ENCODE measurements at regions not wholly inside any gene's neighbourhood (a gene's known extent, or its start where the extent isn't known, plus 50 kb on each side); places are given as distances from the start of the nearest gene placed in this dataset.

DNA sequence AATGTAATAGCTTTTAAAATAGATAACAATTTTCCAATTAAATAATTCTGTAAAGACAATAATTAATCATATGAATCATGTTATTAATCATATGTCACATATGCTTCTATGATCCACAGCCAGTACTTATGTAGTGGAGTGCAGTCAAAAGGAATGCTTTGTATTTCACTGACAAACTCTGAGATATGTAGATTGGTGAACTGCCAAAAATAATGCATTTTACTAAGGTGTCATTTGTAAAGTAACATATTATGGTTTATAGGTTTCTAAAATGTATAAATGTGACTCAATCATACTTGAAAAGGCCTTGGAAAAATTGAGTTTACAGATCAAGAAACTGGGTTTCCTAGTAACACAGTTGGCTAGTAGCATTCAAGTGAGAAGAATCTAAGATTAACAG, 93.8 kb upstream of the KCNH7 start:
- no peaks in the 10 kb centered on the region for H3K9me3 Mint-ChIP-seq (ENCODE audit: unreplicated experiment)
- no peaks in the 10 kb centered on the region for H3K27me3 Mint-ChIP-seq (ENCODE audit: unreplicated experiment)
- H3K4me1 Mint-ChIP-seq (ENCODE audit: unreplicated experiment): no peaks in the 10 kb centered on the region
- H3K36me3 Mint-ChIP-seq (ENCODE audit: low read depth, unreplicated experiment): no peaks in the 10 kb centered on the region
- no peak for TF ChIP-seq CTCF (IDR thresholded peaks at IDR 0.05; ENCODE audit: unreplicated experiment)
- no peak for DNase-seq (ENCODE audit: low spot score)
- no peak overlapping the region for H3K27ac Mint-ChIP-seq (ENCODE audit: unreplicated experiment)
- no peak overlapping the region for H3K4me3 Mint-ChIP-seq (ENCODE audit: unreplicated experiment)

- Mint-ChIP-seq H3K4me3 (ENCODE audit: unreplicated experiment) (no peak overlapping the region), H3K27me3 (ENCODE audit: unreplicated experiment) (no peaks in the 10 kb centered on the region), H3K4me1 (ENCODE audit: unreplicated experiment) (no peaks in the 10 kb centered on the region), H3K27ac (ENCODE audit: unreplicated experiment) (no peak overlapping the region), H3K9me3 (ENCODE audit: unreplicated experiment) (no peaks in the 10 kb centered on the region), H3K36me3 (ENCODE audit: low read depth, unreplicated experiment) (no peaks in the 10 kb centered on the region)
- no peak for TF ChIP-seq CTCF (IDR thresholded peaks at IDR 0.05; ENCODE audit: unreplicated experiment)
- no peak for DNase-seq (ENCODE audit: low spot score)
Observed at GRCh38 chr2:162929571-162929970, 91.0 kb upstream of the KCNH7 start.

DNA sequence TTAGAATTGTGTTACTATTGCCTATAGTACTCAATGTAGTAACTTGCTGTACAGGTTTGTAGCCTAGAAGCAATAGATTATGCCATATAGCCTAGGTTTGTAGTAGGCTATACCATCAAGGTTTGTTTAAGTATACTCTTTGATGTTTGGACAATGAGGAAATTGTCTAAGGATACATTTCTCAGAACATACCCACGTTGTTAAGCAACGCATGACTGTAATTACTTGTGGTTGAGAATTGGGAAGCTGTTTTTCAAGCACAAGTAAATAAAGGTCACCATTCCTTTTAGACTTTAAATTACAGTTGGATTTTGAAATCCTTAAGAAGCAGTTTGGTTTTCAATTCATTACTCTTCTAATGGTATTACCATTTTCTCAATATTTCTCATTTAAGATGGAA, 89.8 kb upstream of the KCNH7 start:
- TF ChIP-seq CTCF (IDR thresholded peaks at IDR 0.05; ENCODE audit: unreplicated experiment): no peak
- Mint-ChIP-seq H3K36me3 (ENCODE audit: low read depth, unreplicated experiment) (no peaks in the 10 kb centered on the region), H3K27me3 (ENCODE audit: unreplicated experiment) (no peaks in the 10 kb centered on the region), H3K9me3 (ENCODE audit: unreplicated experiment) (no peaks in the 10 kb centered on the region), H3K27ac (ENCODE audit: unreplicated experiment) (no peak overlapping the region), H3K4me3 (ENCODE audit: unreplicated experiment) (no peak overlapping the region), H3K4me1 (ENCODE audit: unreplicated experiment) (no peaks in the 10 kb centered on the region)
- no peak for DNase-seq (ENCODE audit: low spot score)

- H3K4me1 Mint-ChIP-seq (ENCODE audit: unreplicated experiment): no peaks in the 10 kb centered on the region
- TF ChIP-seq CTCF (IDR thresholded peaks at IDR 0.05; ENCODE audit: unreplicated experiment): no peak
Observed at GRCh38 chr2:162926907-162927306, 88.3 kb upstream of the KCNH7 start.

DNA sequence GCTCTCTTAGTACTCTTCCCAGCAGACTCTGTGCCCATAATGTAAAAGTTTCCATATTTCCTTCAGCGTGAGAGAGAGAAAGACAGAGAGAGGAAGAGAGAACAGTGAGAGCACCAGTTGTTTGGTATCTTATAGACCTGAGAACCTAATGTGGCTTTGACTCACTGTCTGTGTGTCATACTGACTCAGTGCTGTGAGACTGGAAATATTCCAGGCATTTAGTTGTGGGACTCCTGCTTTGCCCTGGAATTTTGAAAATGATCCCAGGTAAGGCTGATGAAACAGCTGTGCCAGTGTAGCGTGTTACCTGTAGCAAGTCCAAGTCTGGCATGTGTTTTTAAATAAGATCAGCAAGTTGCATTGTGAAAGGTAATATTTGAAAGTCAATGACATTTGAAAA, 87.9 kb upstream of the KCNH7 start:
- Mint-ChIP-seq H3K36me3 (ENCODE audit: low read depth, unreplicated experiment) (no peaks in the 10 kb centered on the region), H3K27me3 (ENCODE audit: unreplicated experiment) (no peaks in the 10 kb centered on the region), H3K4me1 (ENCODE audit: unreplicated experiment) (no peaks in the 10 kb centered on the region), H3K9me3 (ENCODE audit: unreplicated experiment) (no peaks in the 10 kb centered on the region), H3K4me3 (ENCODE audit: unreplicated experiment) (no peak overlapping the region), H3K27ac (ENCODE audit: unreplicated experiment) (no peak overlapping the region)
- no peak for DNase-seq (ENCODE audit: low spot score)
- no peak for TF ChIP-seq CTCF (IDR thresholded peaks at IDR 0.05; ENCODE audit: unreplicated experiment)

More at GRCh38 chr2:162926907-162927306, 88.3 kb upstream of the KCNH7 start:
- H3K27me3 Mint-ChIP-seq (ENCODE audit: unreplicated experiment): no peaks in the 10 kb centered on the region
- H3K27ac Mint-ChIP-seq (ENCODE audit: unreplicated experiment): no peak overlapping the region
- DNase-seq (ENCODE audit: low spot score): no peak
- no peak overlapping the region for H3K4me3 Mint-ChIP-seq (ENCODE audit: unreplicated experiment)
- H3K36me3 Mint-ChIP-seq (ENCODE audit: low read depth, unreplicated experiment): no peaks in the 10 kb centered on the region
- no peaks in the 10 kb centered on the region for H3K9me3 Mint-ChIP-seq (ENCODE audit: unreplicated experiment)
